GM23248 (cell line): ENCODE measurements at regions not wholly inside any gene's neighbourhood (a gene's known extent, or its start where the extent isn't known, plus 50 kb on each side); places are given as distances from the start of the nearest gene placed in this dataset.

Source experiments
- DNase-seq: peaks from one replicate; pipeline ENCODE4 v3.0.0-alpha.2; 2015
- H2AFZ ChIP-seq: fragments of 200-600 bp; sonication (generic); 2 replicates; pipeline ENCODE4 v1.6.1; 2016; ENCODE audit warnings: antibody characterized with exemption
- H3F3A ChIP-seq: fragments of 200-600 bp; sonication (generic); 2 replicates; pipeline ENCODE4 v1.6.1; 2016; ENCODE audit warnings: mild to moderate bottlenecking, antibody characterized with exemption, mixed run types; ENCODE audit not compliant: insufficient read depth
- H3K27ac ChIP-seq: fragments of 200-600 bp; sonication (generic); 2 replicates; pipeline ENCODE4 v1.5.1; 2016; ENCODE audit warnings: mild to moderate bottlenecking
- H3K27me3 ChIP-seq: fragments of 200-600 bp; sonication (generic); replicated peaks from 2 replicates; pipeline ENCODE4 v1.6.1; 2016; ENCODE audit warnings: mild to moderate bottlenecking; ENCODE audit not compliant: insufficient read depth
- H3K36me3 ChIP-seq: fragments of 200-600 bp; sonication (generic); 2 replicates; pipeline ENCODE4 v1.6.1; 2016; ENCODE audit warnings: low read depth, mild to moderate bottlenecking
- H3K4me1 ChIP-seq: fragments of 200-600 bp; sonication (generic); 2 replicates; pipeline ENCODE4 v1.6.1; 2016; ENCODE audit warnings: mild to moderate bottlenecking; ENCODE audit not compliant: insufficient read depth
- H3K4me2 ChIP-seq: fragments of 200-600 bp; sonication (generic); one replicate; pipeline ENCODE4 v1.6.1; 2016; ENCODE audit warnings: mild to moderate bottlenecking; ENCODE audit not compliant: unreplicated experiment
- H3K4me3 ChIP-seq: fragments of 200-600 bp; sonication (generic); 2 replicates; pipeline ENCODE4 v1.5.1; 2016; ENCODE audit warnings: mild to moderate bottlenecking
- H3K79me2 ChIP-seq: fragments of 200-600 bp; sonication (generic); 2 replicates; pipeline ENCODE4 v1.6.1; 2016; ENCODE audit warnings: mild to moderate bottlenecking; ENCODE audit not compliant: insufficient read depth
- H3K9ac ChIP-seq: fragments of 200-600 bp; sonication (generic); 2 replicates; pipeline ENCODE4 v1.6.1; 2016; ENCODE audit warnings: mild to moderate bottlenecking
- H3K9me2 ChIP-seq: fragments of 200-600 bp; sonication (generic); 2 replicates; pipeline ENCODE4 v1.6.1; 2016; ENCODE audit warnings: mixed run types, mild to moderate bottlenecking, moderate library complexity; ENCODE audit not compliant: insufficient read depth
- H3K9me3 ChIP-seq: fragments of 200-600 bp; sonication (generic); one replicate; pipeline ENCODE4 v1.6.1; 2017; ENCODE audit warnings: low read depth
- H4K20me1 ChIP-seq: fragments of 200-600 bp; sonication (generic); 2 replicates; pipeline ENCODE4 v1.6.0; 2016; ENCODE audit not compliant: insufficient read depth
- EZH2 ChIP-seq: fragments of 200-600 bp; sonication (generic); IDR thresholded peaks from 2 replicates; pipeline ENCODE4 v1.6.1; 2018; ENCODE audit warnings: antibody characterized with exemption, mild to moderate bottlenecking; ENCODE audit not compliant: insufficient read depth, poor library complexity, severe bottlenecking
- EZH2phosphoT487 ChIP-seq: fragments of 200-600 bp; sonication (generic); IDR thresholded peaks from 2 replicates; pipeline ENCODE4 v1.6.1; 2018; ENCODE audit warnings: antibody characterized with exemption, moderate library complexity, mild to moderate bottlenecking, low read depth; ENCODE audit not compliant: insufficient read depth
- WGBS, 2 experiments: methylation state at CpG; one replicate each; pipeline ENCODE4 v1.1.6; 2015 to 2017; ENCODE audit warnings: low lambda C conversion rate in 2 of 2, low coverage in 1 of 2; ENCODE audit errors: missing lambda C conversion rate in 2 of 2; 5-methylcytosine and 5-hydroxymethylcytosine counted together
- in situ Hi-C: fragments of 300-500 bp; cut with MboI; formaldehyde crosslinking; loops from 2 replicates; pipeline ENCODE4 v1.15.0; 2020

DNA sequence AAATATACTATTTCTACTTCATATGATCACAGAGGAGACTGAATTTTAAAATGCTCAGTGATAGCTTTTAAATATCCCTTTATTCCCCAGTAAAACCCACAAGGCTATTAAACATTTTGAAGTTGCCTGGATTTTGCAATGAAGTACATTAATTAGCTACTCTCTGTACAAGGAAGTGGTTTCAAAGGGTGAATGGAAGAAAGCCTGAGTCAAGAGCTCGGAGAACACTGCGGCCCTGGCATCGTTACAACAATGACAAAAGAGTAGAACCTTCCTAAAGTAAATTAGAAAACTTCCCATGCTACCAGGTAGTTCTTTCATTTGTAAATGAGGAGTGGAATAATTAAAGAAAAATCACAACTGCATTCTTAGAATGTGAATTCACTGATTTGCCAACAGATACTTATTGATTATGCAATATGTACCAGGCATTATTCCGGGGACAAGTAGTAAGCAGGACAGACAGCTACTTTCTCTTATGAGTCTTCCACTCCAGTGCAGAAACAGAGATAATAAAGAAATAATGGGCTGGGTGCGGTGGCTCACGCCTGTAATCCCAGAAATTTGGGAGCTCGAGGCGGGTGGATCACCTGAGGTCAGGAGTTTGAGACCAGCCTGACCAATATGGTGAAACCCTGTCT is 63.0 kb downstream of the ZNF22 start:
- DNase-seq: no peak

DNA sequence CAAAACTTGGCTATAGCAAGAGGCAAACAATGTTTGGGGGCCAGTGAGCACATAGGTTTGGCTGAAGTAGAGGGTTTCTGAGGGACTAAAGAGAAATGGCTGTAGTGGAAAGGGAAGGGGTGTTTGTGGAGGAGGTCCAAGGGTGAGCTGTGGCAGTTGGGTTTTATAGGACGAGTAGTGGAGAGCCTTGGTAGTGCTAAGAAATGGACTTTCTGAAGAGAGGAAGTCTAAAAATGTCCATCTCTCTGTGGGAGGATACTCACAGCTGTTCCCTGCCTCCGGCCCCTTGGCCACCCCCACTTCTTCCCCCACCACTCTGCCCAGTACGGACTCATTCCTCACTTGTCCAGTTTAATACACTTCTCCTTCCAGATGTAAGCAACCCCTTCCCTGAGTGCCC is 64.3 kb downstream of the ZNF22 start:
- WGBS, 2 experiments: 23 to 45% methylated on average over 3 of the region's 3 CpGs
- Histone ChIP-seq H3K79me2 (no peaks in the 10 kb centered on the region), H3K9me3 (no peaks in the 10 kb centered on the region), H3K27me3 (no peaks in the 10 kb centered on the region; the same call in 1 of the 2 replicates), H3F3A (no peaks in the 10 kb centered on the region), H3K9me2 (no peaks in the 10 kb centered on the region), H3K36me3 (no peaks in the 10 kb centered on the region), H3K27ac (no peak overlapping the region), H2AFZ (no peak overlapping the region), H3K4me3 (no peak overlapping the region), H4K20me1 (no peaks in the 10 kb centered on the region), H3K4me2 (no peak overlapping the region), H3K9ac (no peak overlapping the region), H3K4me1 (no peaks in the 10 kb centered on the region)
- no peak for DNase-seq
- TF ChIP-seq EZH2 (no peak), EZH2phosphoT487 (no peak)
- in situ Hi-C loops: no loop called here

More for the DNA sequence above, 63.0 kb downstream of the ZNF22 start:
- H4K20me1 ChIP-seq: no peaks in the 10 kb centered on the region
- no peak overlapping the region for H3K4me2 ChIP-seq
- no peak overlapping the region for H3K27ac ChIP-seq
- H3F3A ChIP-seq: no peaks in the 10 kb centered on the region
- no peaks in the 10 kb centered on the region for H3K9me2 ChIP-seq
- H3K4me1 ChIP-seq: no peaks in the 10 kb centered on the region
- H3K27me3 ChIP-seq: no peaks in the 10 kb centered on the region; the same call in 1 of the 2 replicates
- no peaks in the 10 kb centered on the region for H3K79me2 ChIP-seq
- 57 to 63% methylated on average over 8 of the region's 8 CpGs for WGBS, 2 experiments
- no peak overlapping the region for H2AFZ ChIP-seq
- no peak overlapping the region for H3K9ac ChIP-seq
- TF ChIP-seq EZH2phosphoT487 (no peak), EZH2 (no peak)
- no peaks in the 10 kb centered on the region for H3K9me3 ChIP-seq
- no peak overlapping the region for H3K4me3 ChIP-seq
- no peaks in the 10 kb centered on the region for H3K36me3 ChIP-seq
- in situ Hi-C loops: no loop called here

DNA sequence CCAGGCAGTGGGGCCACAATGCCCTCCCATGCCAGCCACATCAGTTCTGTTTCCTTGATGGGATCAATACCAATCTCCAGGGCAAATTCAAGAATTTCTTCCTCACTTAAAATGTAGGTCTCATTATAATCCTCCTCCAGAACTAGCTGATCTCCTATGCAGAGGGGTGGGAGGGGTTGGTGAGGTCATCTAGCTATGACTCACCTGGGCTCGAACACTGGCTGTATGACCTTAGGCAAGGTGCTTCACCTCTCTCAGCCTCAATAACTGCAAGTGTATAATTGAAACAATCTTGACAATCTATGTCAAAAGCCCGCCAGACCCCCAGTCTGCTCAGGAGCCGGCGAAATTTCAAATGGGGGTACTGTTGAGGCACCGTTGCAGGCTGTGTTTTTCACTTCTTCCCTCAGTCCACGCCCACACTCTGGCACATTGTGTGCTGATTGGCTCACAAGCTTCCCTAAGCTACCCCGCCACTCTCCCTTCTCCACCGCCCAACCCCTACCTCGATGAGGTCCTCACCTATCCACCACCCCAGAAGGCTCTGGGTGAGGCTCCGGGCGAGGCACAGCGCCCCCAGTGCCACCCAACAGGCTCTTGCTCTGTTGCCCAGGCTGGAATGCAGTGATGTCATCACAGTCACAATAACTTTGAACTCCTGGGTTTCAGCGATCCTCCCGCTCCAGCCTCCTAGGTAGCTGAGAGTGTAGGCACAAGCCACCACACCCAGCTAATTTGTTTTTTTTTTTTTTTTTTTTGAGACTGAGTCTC is 70.5 kb downstream of the ZNF22 start:
- 70 to 77% methylated on average over 14 of the region's 14 CpGs for WGBS, 2 experiments
- TF ChIP-seq EZH2phosphoT487: no peak
- TF ChIP-seq EZH2: no peak
- Histone ChIP-seq H3K36me3 (no peaks in the 10 kb centered on the region), H3K4me1 (no peaks in the 10 kb centered on the region), H3K9ac (no peak overlapping the region), H2AFZ (no peak overlapping the region), H3K9me3 (no peaks in the 10 kb centered on the region), H3K79me2 (no peaks in the 10 kb centered on the region), H3K27ac (no peak overlapping the region), H3F3A (no peaks in the 10 kb centered on the region), H3K9me2 (no peaks in the 10 kb centered on the region), H3K4me2 (no peak overlapping the region), H4K20me1 (no peaks in the 10 kb centered on the region), H3K4me3 (no peak overlapping the region), H3K27me3 (peaks cover 9% of the 10 kb centered on the region; the same call in 1 of the 2 replicates)
- DNase-seq: no peak
- in situ Hi-C loops: no loop called here

- no peaks in the 10 kb centered on the region for H3K9me3 ChIP-seq
- H3F3A ChIP-seq: no peaks in the 10 kb centered on the region
- H3K27ac ChIP-seq: no peak overlapping the region
- no peak overlapping the region for H3K4me3 ChIP-seq
- no peaks in the 10 kb centered on the region for H3K4me1 ChIP-seq
- H3K9me2 ChIP-seq: no peaks in the 10 kb centered on the region
- H3K4me2 ChIP-seq: no peak overlapping the region
- no peaks in the 10 kb centered on the region for H3K36me3 ChIP-seq
- H3K27me3 ChIP-seq: peaks cover 9% of the 10 kb centered on the region; the same call in 1 of the 2 replicates
- no peak for DNase-seq
- H2AFZ ChIP-seq: no peak overlapping the region
- H3K79me2 ChIP-seq: no peaks in the 10 kb centered on the region
- H4K20me1 ChIP-seq: no peaks in the 10 kb centered on the region
- TF ChIP-seq EZH2 (no peak), EZH2phosphoT487 (no peak)
- 41 to 54% methylated on average over 4 of the region's 4 CpGs for WGBS, 2 experiments
- no peak overlapping the region for H3K9ac ChIP-seq
- in situ Hi-C loops: no loop called here
Measured at GRCh38 chr10:45075216-45075615, 74.5 kb downstream of the ZNF22 start.
